Neutrophil (primary cell): ENCODE measurements at regions not wholly inside any gene's neighbourhood (a gene's known extent, or its start where the extent isn't known, plus 50 kb on each side); places are given as distances from the start of the nearest gene placed in this dataset.

ENCODE experiments used
- H3K27ac ChIP-seq: fragments of 200-600 bp; sonication (generic); 2 replicates; pipeline ENCODE4 v1.5.1; 2016; ENCODE audit warnings: mild to moderate bottlenecking, moderate library complexity
- H3K27me3 ChIP-seq: fragments of 200-600 bp; sonication (generic); 2 replicates; pipeline ENCODE4 v1.6.0; 2016; ENCODE audit warnings: mild to moderate bottlenecking
- H3K36me3 ChIP-seq: fragments of 200-600 bp; sonication (generic); 2 replicates; pipeline ENCODE4 v1.5.1; 2017
- H3K4me1 ChIP-seq, 2 experiments: fragments of 200-600 bp in 1 of 2; sonication (generic) in 1 of 2; 1 replicate in 1 of 2; 2 replicates in 1 of 2; pipeline versions ENCODE4 v1.5.1 to v1.6.1; 2013 to 2016; ENCODE audit warnings: low read depth in 1 of 2, low read length in 1 of 2, mild to moderate bottlenecking in 1 of 2, moderate library complexity in 1 of 2; ENCODE audit not compliant: control insufficient read depth in 1 of 2, insufficient read depth in 1 of 2
- H3K4me3 ChIP-seq, 2 experiments: fragments of 200-600 bp in 1 of 2; sonication (generic) in 1 of 2; 1 replicate in 1 of 2; 2 replicates in 1 of 2; pipeline ENCODE4 v1.5.1; 2013 to 2016; ENCODE audit warnings: low read depth in 1 of 2, low read length in 1 of 2, mild to moderate bottlenecking in 1 of 2, moderate library complexity in 1 of 2
- H3K9me3 ChIP-seq: fragments of 200-600 bp; sonication (generic); 2 replicates; pipeline ENCODE4 v1.5.1; 2016
- CTCF ChIP-seq: fragments of 200-600 bp; sonication (generic); IDR thresholded peaks from 2 replicates; pipeline ENCODE4 v1.5.1; 2016; ENCODE audit warnings: antibody characterized with exemption

DNA sequence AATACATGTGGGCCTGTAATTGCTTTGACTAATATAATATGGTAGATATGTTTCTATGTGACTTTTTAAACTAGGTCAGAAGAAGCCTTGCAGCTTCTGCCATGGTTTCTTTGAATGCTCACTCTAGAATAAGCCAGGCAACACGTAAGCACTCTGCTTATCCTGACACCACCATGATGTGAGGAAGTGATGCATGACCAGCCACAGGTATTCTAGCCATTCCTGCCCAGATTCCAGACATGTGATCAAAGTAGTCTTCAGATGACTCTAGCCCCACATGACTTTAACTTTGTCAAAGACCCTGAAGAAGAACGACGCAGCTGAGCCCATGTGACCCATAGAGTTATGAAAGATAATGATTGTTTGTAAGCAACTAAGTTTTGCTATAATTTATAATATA, 276.1 kb upstream of the NCAM1 start:
- Histone ChIP-seq H3K36me3 (no peaks in the 10 kb centered on the region), H3K4me1 (no peaks in the 10 kb centered on the region), H3K27ac (no peak overlapping the region), H3K9me3 (no peaks in the 10 kb centered on the region), H3K27me3 (no peaks in the 10 kb centered on the region), H3K4me3 (no peak overlapping the region)
- no peak for TF ChIP-seq CTCF

DNA sequence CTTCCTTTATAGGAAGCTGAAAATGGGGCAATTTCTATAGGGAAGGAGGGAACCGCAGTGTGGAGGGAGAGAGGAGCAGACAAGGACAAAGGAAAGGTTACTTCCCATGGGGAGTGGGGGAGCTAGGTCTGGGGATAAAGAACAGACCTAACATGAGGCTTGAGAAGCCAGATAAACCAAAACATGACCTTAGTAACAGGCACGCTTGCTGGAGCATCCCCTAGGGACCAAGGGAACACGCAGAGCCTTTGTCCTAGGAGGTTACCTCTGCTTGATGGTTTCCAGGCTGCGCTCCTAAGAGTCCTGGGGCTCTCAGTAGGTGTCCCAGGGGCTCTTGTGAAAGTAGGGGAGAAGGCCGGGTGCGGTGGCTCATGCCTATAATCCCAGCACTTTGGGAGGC, 271.4 kb upstream of the NCAM1 start:
- Histone ChIP-seq H3K36me3 (no peaks in the 10 kb centered on the region), H3K27ac (no peak overlapping the region), H3K4me3 (no peak overlapping the region), H3K27me3 (no peaks in the 10 kb centered on the region), H3K9me3 (no peaks in the 10 kb centered on the region), H3K4me1 (no peaks in the 10 kb centered on the region)
- TF ChIP-seq CTCF: no peak

DNA sequence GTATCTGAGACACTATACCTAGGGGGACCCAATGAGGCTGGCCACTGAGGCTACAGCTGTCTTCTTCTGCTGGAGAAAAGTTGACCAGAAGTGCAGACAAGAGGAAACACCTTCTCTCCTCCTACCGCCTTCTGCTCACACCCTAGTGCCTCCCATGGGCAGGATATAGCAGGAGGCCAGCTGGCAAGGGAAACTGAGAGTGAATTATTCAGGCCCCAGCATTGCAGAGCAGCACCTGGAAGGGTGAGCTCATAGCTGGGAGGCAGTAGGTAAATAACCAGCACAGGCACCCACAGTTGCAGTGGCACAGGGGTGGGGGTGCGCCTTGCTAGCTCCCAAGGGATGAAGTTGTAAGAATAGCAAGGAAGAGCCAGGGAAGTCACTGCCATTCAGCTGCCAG, 267.4 kb upstream of the NCAM1 start:
- Histone ChIP-seq H3K27ac (no peak overlapping the region), H3K36me3 (no peaks in the 10 kb centered on the region), H3K27me3 (peaks cover 4% of the 10 kb centered on the region), H3K9me3 (no peaks in the 10 kb centered on the region), H3K4me1 (no peaks in the 10 kb centered on the region), H3K4me3 (no peak overlapping the region)
- no peak for TF ChIP-seq CTCF

DNA sequence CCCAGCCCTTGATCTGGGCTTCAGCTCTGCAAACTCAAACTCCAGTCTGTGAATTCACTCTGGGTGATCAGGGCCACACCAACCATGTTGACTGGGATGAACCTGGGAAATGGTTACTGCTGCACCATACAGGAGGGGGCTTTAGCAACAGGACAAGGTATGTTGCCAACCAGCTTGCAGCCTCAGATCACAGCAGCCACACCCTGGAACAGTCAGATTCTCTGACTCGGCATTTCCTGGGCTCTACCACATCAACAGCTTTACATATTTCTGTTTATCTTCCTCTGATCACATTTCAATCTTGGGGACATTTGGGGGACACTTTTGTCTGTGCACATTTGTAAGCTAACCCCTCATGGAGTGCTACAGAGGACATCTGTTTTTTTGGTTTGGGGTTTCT, 267.0 kb upstream of the NCAM1 start:
- Histone ChIP-seq H3K36me3 (no peaks in the 10 kb centered on the region), H3K27me3 (peaks cover 4% of the 10 kb centered on the region), H3K9me3 (no peaks in the 10 kb centered on the region), H3K4me3 (no peak overlapping the region), H3K27ac (no peak overlapping the region), H3K4me1 (no peaks in the 10 kb centered on the region)
- no peak for TF ChIP-seq CTCF

GRCh38 chr11:112694813-112695212, 266.4 kb upstream of the NCAM1 start:
- Histone ChIP-seq H3K9me3 (no peaks in the 10 kb centered on the region), H3K4me1 (no peaks in the 10 kb centered on the region), H3K36me3 (no peaks in the 10 kb centered on the region), H3K27me3 (peaks cover 4% of the 10 kb centered on the region), H3K27ac (no peak overlapping the region), H3K4me3 (no peak overlapping the region)
- no peak for TF ChIP-seq CTCF
